ENCODE measurements at regions not wholly inside any gene's neighbourhood (a gene's known extent, or its start where the extent isn't known, plus 50 kb on each side); places are given as distances from the start of the nearest gene placed in this dataset.
A peak's percentile ranks its signal among the peaks of the same experiment; 100 is the strongest.
"Not testable (repeated sequence)": the region's sequence is repeated elsewhere in the genome, so short reads cannot be mapped to it uniquely, and the experiment has no call there.

- no peak for TF ChIP-seq POLR2AphosphoS5 (IDR thresholded peaks at IDR 0.05; ENCODE audit: low read depth, low read length)
- TF ChIP-seq TAF1 (IDR thresholded peaks at IDR 0.05; ENCODE audit: borderline replicate concordance, low read depth, low read length), result no peak
- DNase-seq (ENCODE audit: insufficient read length) (no peak), FAIRE-seq (no peak)
Measured at GRCh38 chr14:106766145-106766544, 1239.8 kb downstream of the TMEM121 start.

- not testable (repeated sequence) for DNase-seq (ENCODE audit: insufficient read length); FAIRE-seq
Measured at GRCh38 chr14:106766551-106767277, 1240.3 kb downstream of the TMEM121 start.

GRCh38 chr14:106768230-106768629 lies 1241.8 kb downstream of the TMEM121 start:
- FAIRE-seq; DNase-seq (ENCODE audit: insufficient read length): not testable (repeated sequence)

GRCh38 chr14:106768972-106769700 lies 1242.8 kb downstream of the TMEM121 start:
- DNase-seq (ENCODE audit: insufficient read length); FAIRE-seq: not testable (repeated sequence)

GRCh38 chr14:106770158-106770672 lies 1243.8 kb downstream of the TMEM121 start:
- not testable (repeated sequence) for DNase-seq (ENCODE audit: insufficient read length); FAIRE-seq

GRCh38 chr14:106774889-106775480 lies 1248.6 kb downstream of the TMEM121 start:
- not testable (repeated sequence) for DNase-seq (ENCODE audit: insufficient read length)
- peak; percentile 91 for FAIRE-seq

- DNase-seq (ENCODE audit: insufficient read length), result no peak
- TF ChIP-seq POLR2A (IDR thresholded peaks at IDR 0.05; ENCODE audit: low read depth, low read length) (no peak), TAF1 (IDR thresholded peaks at IDR 0.05; ENCODE audit: borderline replicate concordance, low read depth, low read length) (no peak), POLR2AphosphoS5 (IDR thresholded peaks at IDR 0.05; ENCODE audit: low read depth, low read length) (no peak)
- peak; percentile 87 for FAIRE-seq
Measured at GRCh38 chr14:106776395-106776983, 1250.1 kb downstream of the TMEM121 start.

GRCh38 chr14:106778986-106779385 lies 1252.6 kb downstream of the TMEM121 start:
- TF ChIP-seq POLR2AphosphoS5 (IDR thresholded peaks at IDR 0.05; ENCODE audit: low read depth, low read length), result no peak
- TF ChIP-seq POLR2A (IDR thresholded peaks at IDR 0.05; ENCODE audit: low read depth, low read length), result no peak
- DNase-seq (ENCODE audit: insufficient read length) (no peak), FAIRE-seq (no peak)

GRCh38 chr14:106786697-106787096 lies 1260.3 kb downstream of the TMEM121 start:
- no peak for DNase-seq (ENCODE audit: insufficient read length)
- no peak for TF ChIP-seq POLR2A (IDR thresholded peaks at IDR 0.05; ENCODE audit: low read depth, low read length)
- TF ChIP-seq POLR2AphosphoS5 (IDR thresholded peaks at IDR 0.05; ENCODE audit: low read depth, low read length), result no peak
- no peak for TF ChIP-seq TAF1 (IDR thresholded peaks at IDR 0.05; ENCODE audit: borderline replicate concordance, low read depth, low read length)
- FAIRE-seq, result peak; percentile 36

- TF ChIP-seq POLR2A (IDR thresholded peaks at IDR 0.05; ENCODE audit: low read depth, low read length) (no peak), TAF1 (IDR thresholded peaks at IDR 0.05; ENCODE audit: borderline replicate concordance, low read depth, low read length) (no peak), POLR2AphosphoS5 (IDR thresholded peaks at IDR 0.05; ENCODE audit: low read depth, low read length) (no peak)
- FAIRE-seq, result no peak
- no peak for DNase-seq (ENCODE audit: insufficient read length)
Measured at GRCh38 chr14:106787626-106788025, 1261.2 kb downstream of the TMEM121 start.

- DNase-seq (ENCODE audit: insufficient read length), result no peak
- TF ChIP-seq POLR2A (IDR thresholded peaks at IDR 0.05; ENCODE audit: low read depth, low read length) (no peak), POLR2AphosphoS5 (IDR thresholded peaks at IDR 0.05; ENCODE audit: low read depth, low read length) (no peak)
- peak; percentile 90 for FAIRE-seq
Measured at GRCh38 chr14:106788534-106788933, 1262.2 kb downstream of the TMEM121 start.

- no peak for TF ChIP-seq POLR2AphosphoS5 (IDR thresholded peaks at IDR 0.05; ENCODE audit: low read depth, low read length)
- no peak for TF ChIP-seq POLR2A (IDR thresholded peaks at IDR 0.05; ENCODE audit: low read depth, low read length)
- TF ChIP-seq TAF1 (IDR thresholded peaks at IDR 0.05; ENCODE audit: borderline replicate concordance, low read depth, low read length), result no peak
- FAIRE-seq (peak; percentile 36), DNase-seq (ENCODE audit: insufficient read length) (no peak)
Measured at GRCh38 chr14:106789318-106789717, 1262.9 kb downstream of the TMEM121 start.
